ENCODE measurements at regions not wholly inside any gene's neighbourhood (a gene's known extent, or its start where the extent isn't known, plus 50 kb on each side); places are given as distances from the start of the nearest gene placed in this dataset.

DNA sequence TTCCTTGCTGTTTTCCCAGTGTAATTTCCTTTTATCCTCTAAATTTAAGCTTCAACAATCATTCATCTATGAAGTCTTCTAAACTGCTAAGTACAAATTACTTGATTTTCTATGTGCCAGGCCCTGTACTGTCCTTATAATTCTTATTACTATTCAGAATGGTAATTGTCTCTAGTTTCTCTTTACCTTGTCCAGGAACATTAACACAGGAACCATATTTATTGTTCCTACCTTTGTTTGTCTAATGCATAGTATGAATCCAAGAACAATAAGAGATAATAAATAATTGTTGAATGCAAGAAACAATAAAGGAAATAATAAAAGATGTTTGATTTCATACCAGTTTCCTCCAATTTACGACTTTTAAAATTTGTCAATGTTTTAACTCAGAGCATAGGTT lies 1083.2 kb downstream of the ROBO2 start:
- Histone ChIP-seq H3K4me1 (ENCODE audit: control insufficient read depth, insufficient read depth, low read length) (no peaks in the 10 kb centered on the region), H3K27ac (ENCODE audit: low read length) (no peak overlapping the region), H3K36me3 (ENCODE audit: control insufficient read depth, insufficient read depth, low read length) (no peaks in the 10 kb centered on the region), H3K27me3 (ENCODE audit: control insufficient read depth, insufficient read depth, low read length) (no peaks in the 10 kb centered on the region), H3K4me3 (ENCODE audit: low read length) (no peak overlapping the region), H3K9me3 (replicated peaks; ENCODE audit: control insufficient read depth, low read depth, low read length) (no peaks in the 10 kb centered on the region)
- DNase-seq, result no peak
- no CpG with 5 or more reads among the region's 1 CpG for WGBS (ENCODE audit: insufficient coverage)

DNA sequence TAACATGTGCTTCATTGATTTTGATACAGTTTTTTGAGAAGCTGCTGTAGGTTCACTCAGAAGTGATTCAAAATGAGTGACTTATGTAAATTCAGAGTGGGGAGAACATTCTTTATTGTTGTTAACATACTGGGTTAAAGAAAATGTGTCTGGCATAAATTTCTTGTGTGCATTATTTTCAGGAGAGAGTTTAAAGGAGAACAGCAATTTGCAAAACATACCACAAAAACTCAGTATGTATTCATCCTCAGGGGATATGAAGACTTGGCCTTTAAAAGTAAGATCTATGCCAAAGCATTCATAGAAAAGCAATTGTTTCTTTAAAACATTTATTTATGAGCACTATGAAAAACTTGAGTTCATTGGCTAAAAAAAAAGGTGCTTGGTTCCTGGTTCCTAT lies 1089.8 kb downstream of the ROBO2 start:
- no peaks in the 10 kb centered on the region for H3K36me3 ChIP-seq (ENCODE audit: control insufficient read depth, insufficient read depth, low read length)
- DNase-seq, result peak; percentile 94
- no peak overlapping the region for H3K27ac ChIP-seq (ENCODE audit: low read length)
- H3K27me3 ChIP-seq (ENCODE audit: control insufficient read depth, insufficient read depth, low read length), result no peaks in the 10 kb centered on the region
- no peaks in the 10 kb centered on the region for H3K9me3 ChIP-seq (replicated peaks; ENCODE audit: control insufficient read depth, low read depth, low read length)
- no peak overlapping the region for H3K4me3 ChIP-seq (ENCODE audit: low read length)
- no peaks in the 10 kb centered on the region for H3K4me1 ChIP-seq (ENCODE audit: control insufficient read depth, insufficient read depth, low read length)

DNA sequence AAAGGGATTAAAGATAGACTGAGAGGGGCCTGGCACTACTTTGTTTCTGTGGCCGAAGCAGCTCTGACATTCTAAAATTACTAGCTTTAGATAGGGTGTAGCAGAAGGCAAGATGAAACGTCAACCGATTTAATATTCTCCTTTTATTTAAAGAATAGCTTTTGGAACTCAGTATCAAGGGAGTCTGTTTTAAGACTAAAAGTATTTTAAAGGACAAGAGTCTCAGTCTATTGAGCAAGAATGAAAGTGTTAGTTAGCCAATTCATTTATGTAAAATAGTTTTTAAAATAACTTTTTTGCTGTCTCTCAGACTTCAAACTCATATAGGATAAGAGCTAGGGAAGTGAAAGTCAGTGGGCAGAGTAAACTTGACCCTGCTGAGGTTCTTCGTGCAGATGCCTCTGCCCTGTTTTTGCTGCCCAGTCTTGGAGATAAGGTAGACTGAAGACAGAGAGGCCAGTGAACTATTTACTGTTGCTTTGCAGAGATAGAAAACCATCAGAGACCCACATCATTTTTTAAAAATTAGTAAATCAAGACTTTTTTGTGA lies 1090.9 kb downstream of the ROBO2 start:
- no CpG with 5 or more reads among the region's 4 CpGs for WGBS (ENCODE audit: insufficient coverage)
- no peaks in the 10 kb centered on the region for H3K36me3 ChIP-seq (ENCODE audit: control insufficient read depth, insufficient read depth, low read length)

DNA sequence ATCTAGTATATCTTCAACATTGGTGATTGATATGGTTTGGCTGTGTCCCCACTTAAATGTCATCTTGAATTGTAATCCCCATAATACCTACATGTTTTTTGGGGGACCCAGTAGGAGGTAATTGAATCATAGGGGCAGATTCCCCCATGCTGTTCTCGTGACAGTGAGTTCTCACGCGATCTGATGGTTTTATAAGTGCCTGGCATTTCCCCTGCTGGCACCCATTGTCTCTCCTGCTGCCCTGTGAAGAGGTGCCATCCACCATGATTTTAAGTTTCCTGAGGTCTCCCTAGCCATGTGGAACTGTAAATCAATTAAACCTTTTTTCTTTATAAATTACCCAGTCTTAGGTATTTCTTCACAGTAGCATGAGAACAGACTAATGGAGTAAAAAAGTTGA lies 1094.6 kb downstream of the ROBO2 start:
- Histone ChIP-seq H3K9me3 (replicated peaks; ENCODE audit: control insufficient read depth, low read depth, low read length) (no peaks in the 10 kb centered on the region), H3K27me3 (ENCODE audit: control insufficient read depth, insufficient read depth, low read length) (no peaks in the 10 kb centered on the region), H3K36me3 (ENCODE audit: control insufficient read depth, insufficient read depth, low read length) (no peaks in the 10 kb centered on the region), H3K4me1 (ENCODE audit: control insufficient read depth, insufficient read depth, low read length) (no peaks in the 10 kb centered on the region), H3K4me3 (ENCODE audit: low read length) (no peak overlapping the region), H3K27ac (ENCODE audit: low read length) (no peak overlapping the region)
- 92% methylated on average over 2 of the region's 3 CpGs for WGBS (ENCODE audit: insufficient coverage)
- no peak for DNase-seq

More for the DNA sequence above, 1090.9 kb downstream of the ROBO2 start:
- no peak overlapping the region for H3K27ac ChIP-seq (ENCODE audit: low read length)
- DNase-seq, result no peak
- H3K4me1 ChIP-seq (ENCODE audit: control insufficient read depth, insufficient read depth, low read length), result no peaks in the 10 kb centered on the region
- H3K4me3 ChIP-seq (ENCODE audit: low read length), result no peak overlapping the region
- no peaks in the 10 kb centered on the region for H3K9me3 ChIP-seq (replicated peaks; ENCODE audit: control insufficient read depth, low read depth, low read length)
- H3K27me3 ChIP-seq (ENCODE audit: control insufficient read depth, insufficient read depth, low read length), result no peaks in the 10 kb centered on the region

DNA sequence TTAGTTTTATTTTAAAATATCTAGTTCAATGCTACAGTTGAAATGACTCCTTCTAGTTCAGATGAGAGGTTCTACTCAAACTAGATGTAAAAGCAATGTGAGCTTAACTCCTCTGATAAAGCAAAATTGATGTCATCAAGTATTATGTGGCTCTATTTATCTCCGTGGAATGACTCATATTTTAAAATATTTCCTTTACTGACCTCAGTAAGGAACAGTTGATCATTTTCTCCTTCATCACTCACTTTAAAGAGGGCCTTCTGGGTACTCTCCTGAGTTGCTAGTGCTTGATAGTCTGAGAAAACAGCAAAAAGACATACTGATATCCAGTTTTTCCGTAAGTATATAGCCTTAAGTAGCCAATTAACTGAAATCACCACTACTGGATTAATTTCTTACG lies 1099.3 kb downstream of the ROBO2 start:
- WGBS (ENCODE audit: insufficient coverage), result no CpG with 5 or more reads among the region's 3 CpGs
- no peak overlapping the region for H3K27ac ChIP-seq (ENCODE audit: low read length)
- no peak overlapping the region for H3K4me3 ChIP-seq (ENCODE audit: low read length)
- H3K4me1 ChIP-seq (ENCODE audit: control insufficient read depth, insufficient read depth, low read length), result no peaks in the 10 kb centered on the region
- no peak for DNase-seq
- H3K9me3 ChIP-seq (replicated peaks; ENCODE audit: control insufficient read depth, low read depth, low read length), result no peaks in the 10 kb centered on the region
- no peaks in the 10 kb centered on the region for H3K36me3 ChIP-seq (ENCODE audit: control insufficient read depth, insufficient read depth, low read length)
- no peaks in the 10 kb centered on the region for H3K27me3 ChIP-seq (ENCODE audit: control insufficient read depth, insufficient read depth, low read length)

DNA sequence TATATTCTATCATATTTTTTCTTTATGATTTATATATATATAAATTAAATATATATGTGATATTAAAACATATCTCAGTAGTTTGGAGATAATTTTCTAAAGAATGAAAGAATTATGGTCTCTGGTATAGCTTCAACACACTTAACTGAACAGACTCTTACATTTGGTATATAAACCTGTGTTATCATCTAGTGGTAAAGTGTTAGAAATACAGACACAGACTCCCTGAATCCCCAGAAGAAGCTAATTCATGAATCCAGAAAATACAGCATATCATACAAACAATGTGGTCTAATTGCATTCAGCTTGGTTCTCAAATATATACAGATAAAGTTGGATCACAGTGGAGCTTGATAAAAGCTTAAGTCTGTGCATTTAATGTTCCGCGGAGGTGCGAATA lies 1100.4 kb downstream of the ROBO2 start:
- Histone ChIP-seq H3K4me3 (ENCODE audit: low read length) (no peak overlapping the region), H3K9me3 (replicated peaks; ENCODE audit: control insufficient read depth, low read depth, low read length) (no peaks in the 10 kb centered on the region), H3K27me3 (ENCODE audit: control insufficient read depth, insufficient read depth, low read length) (no peaks in the 10 kb centered on the region), H3K27ac (ENCODE audit: low read length) (no peak overlapping the region), H3K36me3 (ENCODE audit: control insufficient read depth, insufficient read depth, low read length) (no peaks in the 10 kb centered on the region), H3K4me1 (ENCODE audit: control insufficient read depth, insufficient read depth, low read length) (no peaks in the 10 kb centered on the region)
- WGBS (ENCODE audit: insufficient coverage), result no CpG with 5 or more reads among the region's 3 CpGs
- DNase-seq, result no peak

DNA sequence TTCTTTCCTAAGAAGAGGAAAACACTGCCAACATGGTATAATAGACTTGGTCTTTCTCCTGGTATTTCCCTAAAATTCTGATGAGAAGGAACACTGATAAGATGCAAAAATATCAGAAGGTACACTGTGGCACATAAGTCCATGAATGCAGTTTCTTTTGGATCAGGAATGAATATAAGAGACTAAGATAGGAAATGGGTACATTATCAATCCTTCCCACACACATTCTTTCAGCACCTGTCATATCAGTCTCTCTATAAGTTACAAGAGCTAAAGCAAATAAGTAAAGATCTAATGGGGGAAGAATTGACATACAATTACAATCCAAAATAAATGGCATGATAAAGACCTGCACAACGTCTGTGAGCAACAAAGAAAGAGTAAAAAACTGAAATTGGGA lies 1101.0 kb downstream of the ROBO2 start:
- DNase-seq, result no peak
- Histone ChIP-seq H3K36me3 (ENCODE audit: control insufficient read depth, insufficient read depth, low read length) (no peaks in the 10 kb centered on the region), H3K9me3 (replicated peaks; ENCODE audit: control insufficient read depth, low read depth, low read length) (no peaks in the 10 kb centered on the region), H3K27ac (ENCODE audit: low read length) (no peak overlapping the region), H3K4me3 (ENCODE audit: low read length) (no peak overlapping the region), H3K27me3 (ENCODE audit: control insufficient read depth, insufficient read depth, low read length) (no peaks in the 10 kb centered on the region), H3K4me1 (ENCODE audit: control insufficient read depth, insufficient read depth, low read length) (no peaks in the 10 kb centered on the region)
- no CpG with 5 or more reads among the region's 1 CpG for WGBS (ENCODE audit: insufficient coverage)

DNA sequence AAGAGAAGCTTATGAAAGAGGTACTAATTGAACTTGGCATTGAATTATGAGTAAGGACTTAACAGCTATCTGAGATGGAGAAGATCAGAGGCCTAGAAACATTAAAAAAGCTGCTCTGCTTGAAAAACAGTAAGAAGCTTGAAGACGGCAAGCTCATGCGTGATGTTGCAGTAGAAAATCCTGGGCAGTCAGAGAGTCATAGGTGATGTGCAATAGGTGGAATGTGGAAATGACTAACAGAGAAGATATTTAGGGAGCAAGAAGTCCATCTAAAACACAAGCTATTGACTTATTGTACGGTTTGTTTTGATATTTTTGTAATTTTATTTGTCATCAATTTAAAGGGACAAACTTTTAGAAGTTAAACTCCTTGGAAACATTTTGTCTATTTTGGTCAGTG lies 1101.4 kb downstream of the ROBO2 start:
- no peaks in the 10 kb centered on the region for H3K36me3 ChIP-seq (ENCODE audit: control insufficient read depth, insufficient read depth, low read length)
- WGBS (ENCODE audit: insufficient coverage), result 100% methylated on average over 2 of the region's 3 CpGs
- H3K9me3 ChIP-seq (replicated peaks; ENCODE audit: control insufficient read depth, low read depth, low read length), result no peaks in the 10 kb centered on the region
- H3K27me3 ChIP-seq (ENCODE audit: control insufficient read depth, insufficient read depth, low read length), result no peaks in the 10 kb centered on the region
- no peaks in the 10 kb centered on the region for H3K4me1 ChIP-seq (ENCODE audit: control insufficient read depth, insufficient read depth, low read length)
- H3K27ac ChIP-seq (ENCODE audit: low read length), result no peak overlapping the region
- H3K4me3 ChIP-seq (ENCODE audit: low read length), result no peak overlapping the region
- DNase-seq, result no peak

DNA sequence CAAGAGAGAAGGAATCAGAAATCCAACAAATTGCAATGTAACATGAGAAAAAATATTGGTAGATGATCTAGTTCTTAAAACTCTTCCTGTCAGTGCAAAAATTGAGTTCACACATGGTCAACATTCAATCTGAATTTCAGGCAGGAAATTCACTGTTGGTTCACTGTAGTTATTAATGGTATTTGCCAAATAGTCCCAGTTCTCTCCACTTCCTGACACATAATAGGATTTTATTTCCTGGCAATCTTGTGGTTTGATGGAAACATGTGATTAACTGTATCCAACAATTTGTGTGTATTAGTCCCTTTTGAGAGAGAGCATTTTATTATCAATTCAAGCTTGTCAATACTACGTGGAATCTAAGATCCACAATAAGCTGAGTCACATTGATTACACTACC lies 1103.1 kb downstream of the ROBO2 start:
- Histone ChIP-seq H3K27ac (ENCODE audit: low read length) (no peak overlapping the region), H3K4me3 (ENCODE audit: low read length) (no peak overlapping the region), H3K27me3 (ENCODE audit: control insufficient read depth, insufficient read depth, low read length) (no peaks in the 10 kb centered on the region), H3K4me1 (ENCODE audit: control insufficient read depth, insufficient read depth, low read length) (no peaks in the 10 kb centered on the region), H3K36me3 (ENCODE audit: control insufficient read depth, insufficient read depth, low read length) (no peaks in the 10 kb centered on the region), H3K9me3 (replicated peaks; ENCODE audit: control insufficient read depth, low read depth, low read length) (no peaks in the 10 kb centered on the region)
- DNase-seq, result no peak
- WGBS (ENCODE audit: insufficient coverage), result no CpG with 5 or more reads among the region's 1 CpG

DNA sequence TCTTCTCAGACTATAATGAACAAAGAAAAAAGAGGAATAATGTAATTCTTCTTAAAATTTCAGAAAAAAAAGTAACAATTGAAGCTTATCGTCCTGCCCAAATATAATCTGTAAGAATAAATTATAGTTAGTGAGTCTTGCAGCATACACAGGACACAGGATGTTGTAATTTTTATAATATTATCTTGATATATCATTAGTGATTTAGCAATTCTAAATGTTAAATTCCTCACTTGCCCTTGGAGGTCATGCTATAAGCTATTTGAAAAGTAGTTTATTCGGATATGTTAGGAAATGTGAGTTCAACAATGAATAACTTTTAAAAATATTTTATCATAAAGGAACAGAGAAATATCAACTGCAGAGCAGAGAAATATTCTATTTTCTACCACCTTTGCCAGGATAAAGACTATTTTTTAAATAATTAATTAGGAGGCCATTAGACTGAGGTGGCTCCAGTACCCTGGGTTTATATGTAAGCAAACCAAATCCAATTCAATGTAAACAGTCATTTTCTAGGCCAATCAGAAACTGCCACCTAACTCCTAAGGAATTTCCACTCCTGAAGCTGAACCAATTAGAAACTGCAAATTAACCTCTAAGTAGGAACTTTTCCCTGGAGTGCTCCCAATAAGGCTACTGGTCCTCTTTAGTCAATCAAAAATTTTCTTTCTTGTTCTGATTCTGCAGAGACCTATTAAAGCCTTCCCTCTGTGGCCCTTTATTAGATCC lies 1109.3 kb downstream of the ROBO2 start:
- Histone ChIP-seq H3K4me1 (ENCODE audit: control insufficient read depth, insufficient read depth, low read length) (no peaks in the 10 kb centered on the region), H3K36me3 (ENCODE audit: control insufficient read depth, insufficient read depth, low read length) (no peaks in the 10 kb centered on the region), H3K27ac (ENCODE audit: low read length) (no peak overlapping the region), H3K9me3 (replicated peaks; ENCODE audit: control insufficient read depth, low read depth, low read length) (no peaks in the 10 kb centered on the region), H3K4me3 (ENCODE audit: low read length) (no peak overlapping the region), H3K27me3 (ENCODE audit: control insufficient read depth, insufficient read depth, low read length) (no peaks in the 10 kb centered on the region)
- WGBS (ENCODE audit: insufficient coverage), result no CpG with 5 or more reads among the region's 2 CpGs
- no peak for DNase-seq

DNA sequence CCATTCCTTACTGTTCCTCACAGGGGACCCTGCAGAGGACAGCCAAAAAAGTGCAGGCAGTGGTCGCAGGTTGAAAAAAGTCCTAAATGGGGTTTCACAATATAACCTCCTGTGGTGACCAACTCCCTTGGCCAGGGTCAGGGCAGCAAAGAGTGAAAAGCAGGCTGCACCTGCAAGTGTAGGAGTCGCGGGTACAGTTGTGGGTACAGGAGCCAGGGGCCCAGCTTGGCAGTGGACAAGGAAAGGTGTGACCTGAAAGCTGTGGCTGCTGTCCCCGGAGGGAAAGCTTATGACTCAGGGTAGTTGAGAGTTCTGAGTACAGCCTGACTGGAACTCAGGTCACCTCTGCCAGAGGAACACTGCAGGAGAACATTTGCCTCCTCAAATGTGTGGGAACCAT lies 1114.1 kb downstream of the ROBO2 start:
- DNase-seq, result no peak
- no peaks in the 10 kb centered on the region for H3K27me3 ChIP-seq (ENCODE audit: control insufficient read depth, insufficient read depth, low read length)
- H3K4me3 ChIP-seq (ENCODE audit: low read length), result no peak overlapping the region
- H3K4me1 ChIP-seq (ENCODE audit: control insufficient read depth, insufficient read depth, low read length), result no peaks in the 10 kb centered on the region
- H3K27ac ChIP-seq (ENCODE audit: low read length), result no peak overlapping the region
- H3K9me3 ChIP-seq (replicated peaks; ENCODE audit: control insufficient read depth, low read depth, low read length), result no peaks in the 10 kb centered on the region
- WGBS (ENCODE audit: insufficient coverage), result 100% methylated on average over 4 of the region's 4 CpGs
- H3K36me3 ChIP-seq (ENCODE audit: control insufficient read depth, insufficient read depth, low read length), result no peaks in the 10 kb centered on the region

Data from muscle of leg (tissue), 3 donors.